HUES6 (cell line): ENCODE measurements at regions not wholly inside any gene's neighbourhood (a gene's known extent, or its start where the extent isn't known, plus 50 kb on each side); places are given as distances from the start of the nearest gene placed in this dataset.

Source experiments
- H3K27ac ChIP-seq: 2 replicates; pipeline ENCODE4 v1.7.0; 2013; ENCODE audit warnings: low read depth, mild to moderate bottlenecking, low read length, inconsistent platforms
- H3K27me3 ChIP-seq: 2 replicates; pipeline ENCODE4 v1.6.1; 2013; ENCODE audit warnings: low read length; ENCODE audit not compliant: control insufficient read depth, insufficient read depth
- H3K36me3 ChIP-seq: 2 replicates; pipeline ENCODE4 v1.6.1; 2013; ENCODE audit warnings: low read length; ENCODE audit not compliant: control insufficient read depth, insufficient read depth
- H3K4me1 ChIP-seq: 2 replicates; pipeline ENCODE4 v1.6.1; 2013; ENCODE audit warnings: low read length; ENCODE audit not compliant: control insufficient read depth, insufficient read depth
- H3K4me3 ChIP-seq: 2 replicates; pipeline ENCODE4 v1.5.1; 2013; ENCODE audit warnings: low read depth, low read length
- H3K9ac ChIP-seq: one replicate; pipeline ENCODE4 v1.6.1; 2013; ENCODE audit warnings: mild to moderate bottlenecking, low read length
- H3K9me3 ChIP-seq: 2 replicates; pipeline ENCODE4 v1.6.1; 2013; ENCODE audit warnings: low read depth, low read length; ENCODE audit not compliant: control insufficient read depth, insufficient read depth

GRCh38 chr4:123987408-123987807, 590.8 kb downstream of the SPRY1 start:
- Histone ChIP-seq H3K27me3 (no peaks in the 10 kb centered on the region), H3K4me3 (no peak overlapping the region), H3K9ac (no peak overlapping the region), H3K4me1 (no peaks in the 10 kb centered on the region), H3K27ac (no peak overlapping the region), H3K36me3 (no peaks in the 10 kb centered on the region), H3K9me3 (peaks cover 15% of the 10 kb centered on the region)

GRCh38 chr4:123990310-123990870, 593.8 kb downstream of the SPRY1 start:
- Histone ChIP-seq H3K4me1 (no peaks in the 10 kb centered on the region), H3K9ac (no peak overlapping the region), H3K27ac (no peak overlapping the region), H3K9me3 (peaks cover 11% of the 10 kb centered on the region; the same call in 1 of the 2 replicates), H3K4me3 (no peak overlapping the region), H3K36me3 (no peaks in the 10 kb centered on the region), H3K27me3 (no peaks in the 10 kb centered on the region)

DNA sequence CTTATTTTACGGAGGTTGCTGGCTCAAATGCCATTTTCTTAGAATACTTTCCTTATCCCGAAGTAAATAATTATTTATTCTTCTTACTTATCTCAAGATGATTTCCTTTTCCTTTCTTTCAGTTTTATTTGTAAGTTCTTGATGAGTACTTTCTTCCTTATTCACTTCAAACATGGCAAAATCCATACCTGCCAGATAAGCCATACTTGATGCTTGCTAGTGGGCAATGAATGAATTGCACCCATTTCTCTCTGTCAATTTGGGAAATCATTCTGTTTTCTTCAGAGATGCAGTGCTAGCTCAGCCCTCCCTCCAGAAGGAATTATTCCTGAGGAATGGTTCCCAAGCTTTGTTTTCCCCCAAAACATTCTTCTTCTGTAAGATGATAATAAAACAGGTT, 598.3 kb downstream of the SPRY1 start:
- Histone ChIP-seq H3K36me3 (no peaks in the 10 kb centered on the region), H3K9ac (no peak overlapping the region), H3K9me3 (peaks cover 14% of the 10 kb centered on the region; the same call in 1 of the 2 replicates), H3K27me3 (no peaks in the 10 kb centered on the region), H3K27ac (no peak overlapping the region), H3K4me1 (no peaks in the 10 kb centered on the region), H3K4me3 (no peak overlapping the region)

- Histone ChIP-seq H3K4me3 (no peak overlapping the region), H3K27me3 (no peaks in the 10 kb centered on the region), H3K36me3 (no peaks in the 10 kb centered on the region), H3K9me3 (peaks cover 14% of the 10 kb centered on the region; the same call in 1 of the 2 replicates), H3K9ac (no peak overlapping the region), H3K27ac (no peak overlapping the region), H3K4me1 (no peaks in the 10 kb centered on the region)
Observed at GRCh38 chr4:123995936-123996335, 599.3 kb downstream of the SPRY1 start.

GRCh38 chr4:123996718-123997510, 600.3 kb downstream of the SPRY1 start:
- H3K27me3 ChIP-seq: no peaks in the 10 kb centered on the region
- no peaks in the 10 kb centered on the region for H3K4me1 ChIP-seq
- H3K9me3 ChIP-seq: peaks cover 12% of the 10 kb centered on the region; the same call in 1 of the 2 replicates
- no peak overlapping the region for H3K9ac ChIP-seq
- H3K4me3 ChIP-seq: no peak overlapping the region
- H3K36me3 ChIP-seq: no peaks in the 10 kb centered on the region
- H3K27ac ChIP-seq: no peak overlapping the region

DNA sequence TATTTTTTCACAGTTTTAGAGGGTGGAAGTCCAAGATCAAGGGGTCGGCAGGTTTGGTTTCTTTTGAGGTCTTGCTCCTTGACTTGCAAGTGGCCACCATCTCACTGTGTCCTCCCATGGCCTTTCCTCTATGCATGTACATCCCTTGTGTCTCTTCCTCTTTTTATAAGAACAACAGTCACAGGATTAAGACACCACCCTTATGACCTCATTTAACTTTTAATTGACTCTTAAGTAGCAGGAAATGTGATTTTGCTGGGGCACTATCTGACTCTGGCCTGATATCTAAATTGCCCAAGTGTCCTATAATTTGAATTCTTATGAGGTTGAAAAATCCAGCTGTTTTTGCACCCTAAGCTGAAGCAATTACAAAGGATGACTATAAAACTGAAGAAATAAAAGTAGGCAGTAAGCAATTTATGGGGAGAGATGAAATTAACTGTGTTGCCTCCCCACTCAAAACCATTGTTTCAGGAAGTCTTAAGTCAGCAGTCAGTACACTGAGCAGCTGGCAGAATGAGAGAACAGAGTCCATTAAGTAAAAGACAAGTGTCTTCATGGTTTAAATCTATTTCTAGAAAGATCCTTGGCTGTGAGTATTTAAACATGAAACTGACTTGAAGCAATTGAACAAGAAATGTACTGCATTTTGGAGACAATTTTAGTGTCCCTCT, 601.3 kb downstream of the SPRY1 start:
- Histone ChIP-seq H3K9ac (no peak overlapping the region), H3K27me3 (no peaks in the 10 kb centered on the region), H3K27ac (no peak overlapping the region), H3K36me3 (no peaks in the 10 kb centered on the region), H3K9me3 (0 out of 2 replicates have a peak, but pooled peaks cover 3% of the 10 kb centered on the region), H3K4me3 (no peak overlapping the region), H3K4me1 (no peaks in the 10 kb centered on the region)

- Histone ChIP-seq H3K27ac (no peak overlapping the region), H3K4me3 (no peak overlapping the region), H3K4me1 (no peaks in the 10 kb centered on the region), H3K27me3 (no peaks in the 10 kb centered on the region), H3K9ac (no peak overlapping the region), H3K9me3 (0 out of 2 replicates have a peak, but pooled peaks cover 3% of the 10 kb centered on the region), H3K36me3 (no peaks in the 10 kb centered on the region)
Observed at GRCh38 chr4:124000233-124000632, 603.6 kb downstream of the SPRY1 start.

- H3K27me3 ChIP-seq: no peaks in the 10 kb centered on the region
- H3K4me3 ChIP-seq: no peak overlapping the region
- H3K9me3 ChIP-seq: no peaks in the 10 kb centered on the region
- no peaks in the 10 kb centered on the region; the same call in 1 of the 2 replicates for H3K4me1 ChIP-seq
- no peak overlapping the region for H3K9ac ChIP-seq
- no peak overlapping the region for H3K27ac ChIP-seq
- no peaks in the 10 kb centered on the region for H3K36me3 ChIP-seq
Observed at GRCh38 chr4:124015766-124016165, 619.2 kb downstream of the SPRY1 start.

DNA sequence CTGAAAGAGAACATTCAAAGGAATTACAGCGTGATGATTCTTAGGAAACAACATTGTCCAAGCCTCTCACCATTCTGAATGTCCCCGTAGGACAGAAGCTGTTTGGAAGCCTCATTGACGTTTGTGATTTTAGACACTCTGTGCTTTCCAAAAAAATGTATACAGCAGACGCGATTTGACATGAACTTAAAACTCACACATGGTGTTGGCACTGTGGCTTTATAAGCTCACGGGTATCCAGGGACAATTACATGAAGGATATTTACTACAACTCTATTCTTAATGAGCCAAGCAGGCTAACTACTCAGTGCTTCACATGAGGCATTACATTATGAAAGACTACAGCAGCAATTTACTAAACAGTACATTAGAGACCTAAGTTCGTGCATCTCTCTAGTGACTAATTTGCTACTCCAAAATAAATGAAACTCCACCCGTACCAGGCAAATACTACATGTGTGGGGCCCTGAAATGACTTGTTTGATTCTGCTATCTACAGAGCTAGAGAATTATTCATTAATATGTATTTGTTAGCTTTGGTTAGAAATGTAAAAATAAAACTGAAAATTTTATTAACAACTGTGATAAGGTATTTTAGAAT, 620.7 kb downstream of the SPRY1 start:
- Histone ChIP-seq H3K9ac (no peak overlapping the region), H3K4me3 (no peak overlapping the region), H3K27ac (no peak overlapping the region)

DNA sequence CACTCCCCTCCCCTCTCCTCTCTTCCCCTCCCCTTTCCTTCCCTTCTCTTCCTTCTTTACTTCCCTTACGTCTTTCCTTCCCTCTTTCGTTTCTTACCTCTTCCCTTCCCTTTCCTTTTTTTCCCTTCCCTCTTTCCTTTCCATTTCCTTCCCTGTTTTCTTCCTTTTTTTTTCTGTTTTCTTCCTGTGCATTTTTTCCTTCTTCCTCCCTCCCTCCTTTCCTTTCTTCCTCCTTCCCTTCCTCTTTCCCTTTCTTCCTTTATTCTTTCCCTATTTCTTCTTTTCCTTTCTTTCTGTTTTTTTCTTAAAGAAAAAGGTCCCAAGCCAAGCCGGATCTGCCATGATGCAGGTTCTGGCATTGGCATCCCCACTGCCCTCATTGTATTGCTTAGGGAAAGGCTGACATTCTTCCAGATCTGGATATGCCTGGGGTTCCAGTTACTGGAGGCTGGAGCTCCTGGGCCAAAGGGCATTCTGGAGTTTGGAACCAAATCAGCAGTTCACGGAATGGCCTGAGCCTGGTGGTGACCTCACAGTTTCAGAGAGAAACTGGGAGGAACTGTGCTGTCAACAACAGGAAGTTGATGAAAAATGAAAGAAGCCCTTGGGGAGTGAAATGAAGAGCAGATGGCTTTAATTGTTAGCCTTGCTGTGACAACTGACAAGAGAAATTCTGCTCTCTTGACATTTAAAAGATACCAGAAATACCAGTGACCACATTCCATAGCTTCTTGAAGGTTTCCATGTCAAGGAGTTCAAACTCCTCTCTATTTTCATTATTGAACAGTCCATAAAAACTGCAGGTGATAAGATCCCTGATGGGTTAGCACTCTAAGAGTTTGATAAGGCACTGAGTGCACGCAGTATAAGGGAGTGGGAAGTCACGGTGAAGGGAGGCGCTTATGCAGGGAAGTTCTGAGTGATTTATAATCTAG, 622.1 kb downstream of the SPRY1 start:
- H3K36me3 ChIP-seq: no peaks in the 10 kb centered on the region
- H3K9me3 ChIP-seq: no peaks in the 10 kb centered on the region
- H3K9ac ChIP-seq: no peak overlapping the region
- H3K4me1 ChIP-seq: no peaks in the 10 kb centered on the region; the same call in 1 of the 2 replicates
- no peaks in the 10 kb centered on the region for H3K27me3 ChIP-seq
- H3K4me3 ChIP-seq: no peak overlapping the region
- H3K27ac ChIP-seq: no peak overlapping the region; the same call in 1 of the 2 replicates

More for the DNA sequence above, 620.7 kb downstream of the SPRY1 start:
- Histone ChIP-seq H3K27me3 (no peaks in the 10 kb centered on the region), H3K9me3 (no peaks in the 10 kb centered on the region), H3K4me1 (no peaks in the 10 kb centered on the region; the same call in 1 of the 2 replicates), H3K36me3 (no peaks in the 10 kb centered on the region)
